Neural cell (in vitro differentiated cells): ENCODE measurements at regions not wholly inside any gene's neighbourhood (a gene's known extent, or its start where the extent isn't known, plus 50 kb on each side); places are given as distances from the start of the nearest gene placed in this dataset.

Experiments used
- H2AFZ ChIP-seq: fragments of 200-600, 300-800 bp; sonication (generic), shearing (Covaris generic); 2 replicates; pipeline ENCODE4 v1.6.0; 2014; ENCODE audit warnings: low read depth, mild to moderate bottlenecking, antibody characterized with exemption, low read length, moderate library complexity
- H3F3A ChIP-seq: fragments of 200-600 bp; shearing (Covaris generic); 2 replicates; pipeline ENCODE4 v1.6.1; 2016; ENCODE audit warnings: mild to moderate bottlenecking, moderate library complexity, mixed read lengths, antibody characterized with exemption, low read length; ENCODE audit not compliant: insufficient read depth, poor library complexity, severe bottlenecking
- H3K27ac ChIP-seq: fragments of 200-600, 300-800 bp; sonication (generic), shearing (Covaris generic); 2 replicates; pipeline ENCODE4 v1.5.1; 2014; ENCODE audit warnings: mild to moderate bottlenecking, low read length, moderate library complexity
- H3K27me3 ChIP-seq: fragments of 300-800, 200-600 bp; sonication (generic), shearing (Covaris generic); 2 replicates; pipeline ENCODE4 v1.6.0; 2014; ENCODE audit warnings: mild to moderate bottlenecking, low read depth, low read length, moderate library complexity; ENCODE audit not compliant: insufficient read depth
- H3K36me3 ChIP-seq: fragments of 300-800, 200-600 bp; sonication (generic), shearing (Covaris generic); 2 replicates; pipeline ENCODE4 v1.5.1; 2014; ENCODE audit warnings: mild to moderate bottlenecking, antibody characterized with exemption, low read length, moderate library complexity; ENCODE audit not compliant: insufficient read depth
- H3K4me2 ChIP-seq: fragments of 300-800, 200-600 bp; sonication (generic), shearing (Covaris generic); 2 replicates; pipeline ENCODE4 v1.6.0; 2014; ENCODE audit warnings: mild to moderate bottlenecking, low read length
- H3K4me3 ChIP-seq: fragments of 300-800, 200-600 bp; sonication (generic), shearing (Covaris generic); 2 replicates; pipeline ENCODE4 v1.5.1; 2014; ENCODE audit warnings: mild to moderate bottlenecking, low read length, moderate library complexity
- H3K79me2 ChIP-seq: fragments of 200-600 bp; shearing (Covaris generic); replicated peaks from 2 replicates; pipeline ENCODE4 v1.6.0; 2014; ENCODE audit warnings: mild to moderate bottlenecking, low read length, moderate library complexity; ENCODE audit not compliant: insufficient read depth
- H3K9ac ChIP-seq: fragments of 300-800, 200-600 bp; sonication (generic), shearing (Covaris generic); 2 replicates; pipeline ENCODE4 v1.6.1; 2016; ENCODE audit warnings: mild to moderate bottlenecking, low read length, mixed read lengths
- H3K9me2 ChIP-seq: fragments of 200-600 bp; shearing (Covaris generic); 2 replicates; pipeline ENCODE4 v1.6.1; 2016; ENCODE audit warnings: mild to moderate bottlenecking, low read length, mixed read lengths; ENCODE audit not compliant: insufficient read depth
- H3K9me3 ChIP-seq: fragments of 200-600, 300-800 bp; sonication (generic), shearing (Covaris generic); 2 replicates; pipeline ENCODE4 v1.6.1; 2016; ENCODE audit warnings: mild to moderate bottlenecking, mixed run types, low read length, moderate library complexity, mixed read lengths
- H4K20me1 ChIP-seq: fragments of 200-600 bp; shearing (Covaris generic); 2 replicates; pipeline ENCODE4 v1.6.1; 2016; ENCODE audit warnings: mild to moderate bottlenecking, mixed run types; ENCODE audit not compliant: insufficient read depth
- EP300 ChIP-seq: fragments of 450-650 bp; conservative IDR thresholded peaks from 2 replicates; pipeline ENCODE4 v1.6.1; 2014; ENCODE audit warnings: antibody characterized with exemption, mild to moderate bottlenecking, moderate library complexity; ENCODE audit not compliant: poor library complexity, severe bottlenecking
- EZH2 ChIP-seq: fragments of 200-600, 300-800 bp; shearing (Covaris generic), sonication (generic); IDR thresholded peaks from 2 replicates; pipeline ENCODE4 v1.6.1; 2014; ENCODE audit warnings: antibody characterized with exemption, low read length, borderline replicate concordance, mild to moderate bottlenecking; ENCODE audit not compliant: insufficient read depth, poor library complexity, severe bottlenecking
- MXI1 ChIP-seq: fragments of 450-650 bp; conservative IDR thresholded peaks from 2 replicates; pipeline ENCODE4 v1.6.1; 2014; ENCODE audit warnings: antibody characterized with exemption, mild to moderate bottlenecking; ENCODE audit not compliant: poor library complexity, severe bottlenecking
- POLR2AphosphoS5 ChIP-seq: IDR thresholded peaks from 2 replicates; pipeline ENCODE4 v1.6.1; 2012
- RAD21 ChIP-seq: fragments of 450-650 bp; conservative IDR thresholded peaks from 2 replicates; pipeline ENCODE4 v1.6.1; 2014; ENCODE audit warnings: antibody characterized with exemption, mild to moderate bottlenecking, moderate library complexity
- REST ChIP-seq: IDR thresholded peaks from 2 replicates; pipeline ENCODE4 v1.6.1; 2012; ENCODE audit warnings: borderline replicate concordance
- SMC3 ChIP-seq: fragments of 450-650 bp; conservative IDR thresholded peaks from 2 replicates; pipeline ENCODE4 v1.6.1; 2014; ENCODE audit warnings: antibody characterized with exemption, mild to moderate bottlenecking, moderate library complexity; ENCODE audit not compliant: poor library complexity
- TAF1 ChIP-seq: IDR thresholded peaks from 2 replicates; pipeline ENCODE4 v1.6.1; 2012; ENCODE audit warnings: low read depth
- TF ChIP-seq, protein P1 (sequence below): fragments of 450-650 bp; IDR thresholded peaks from 2 replicates; pipeline ENCODE4 v1.5.1; 2014; ENCODE audit warnings: antibody characterized with exemption, mild to moderate bottlenecking, moderate library complexity; ENCODE audit not compliant: poor library complexity, severe bottlenecking

DNA sequence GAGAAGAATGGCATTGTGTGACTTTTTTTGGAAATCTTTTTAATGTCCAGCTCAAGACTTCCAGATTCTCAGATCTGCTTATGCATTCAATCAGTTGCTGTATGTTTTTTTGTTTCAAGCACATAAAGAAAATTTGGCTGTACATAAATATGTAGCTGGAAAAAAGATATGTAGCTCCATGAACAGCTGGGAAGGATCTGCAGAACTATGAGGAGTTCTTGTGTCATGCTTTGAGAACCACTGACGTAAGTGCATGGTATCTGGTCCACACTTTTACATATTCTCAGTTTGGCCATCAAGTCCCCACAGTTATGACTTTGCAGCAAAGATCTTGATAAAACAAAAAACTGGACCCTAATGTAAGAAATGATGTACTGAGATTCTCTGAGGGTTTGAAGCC, 165.9 kb downstream of the KIT start:
- Histone ChIP-seq H2AFZ (no peak overlapping the region), H3K9ac (no peak overlapping the region), H3K27me3 (no peaks in the 10 kb centered on the region), H3K4me2 (no peak overlapping the region), H3K27ac (no peak overlapping the region), H3K36me3 (no peaks in the 10 kb centered on the region), H3F3A (no peaks in the 10 kb centered on the region), H3K4me3 (no peak overlapping the region), H3K79me2 (no peaks in the 10 kb centered on the region), H4K20me1 (no peaks in the 10 kb centered on the region), H3K9me3 (no peaks in the 10 kb centered on the region), H3K9me2 (no peaks in the 10 kb centered on the region)
- TF ChIP-seq, protein P1, sequence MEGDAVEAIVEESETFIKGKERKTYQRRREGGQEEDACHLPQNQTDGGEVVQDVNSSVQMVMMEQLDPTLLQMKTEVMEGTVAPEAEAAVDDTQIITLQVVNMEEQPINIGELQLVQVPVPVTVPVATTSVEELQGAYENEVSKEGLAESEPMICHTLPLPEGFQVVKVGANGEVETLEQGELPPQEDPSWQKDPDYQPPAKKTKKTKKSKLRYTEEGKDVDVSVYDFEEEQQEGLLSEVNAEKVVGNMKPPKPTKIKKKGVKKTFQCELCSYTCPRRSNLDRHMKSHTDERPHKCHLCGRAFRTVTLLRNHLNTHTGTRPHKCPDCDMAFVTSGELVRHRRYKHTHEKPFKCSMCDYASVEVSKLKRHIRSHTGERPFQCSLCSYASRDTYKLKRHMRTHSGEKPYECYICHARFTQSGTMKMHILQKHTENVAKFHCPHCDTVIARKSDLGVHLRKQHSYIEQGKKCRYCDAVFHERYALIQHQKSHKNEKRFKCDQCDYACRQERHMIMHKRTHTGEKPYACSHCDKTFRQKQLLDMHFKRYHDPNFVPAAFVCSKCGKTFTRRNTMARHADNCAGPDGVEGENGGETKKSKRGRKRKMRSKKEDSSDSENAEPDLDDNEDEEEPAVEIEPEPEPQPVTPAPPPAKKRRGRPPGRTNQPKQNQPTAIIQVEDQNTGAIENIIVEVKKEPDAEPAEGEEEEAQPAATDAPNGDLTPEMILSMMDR, result no peak
- TF ChIP-seq RAD21, result no peak
- TF ChIP-seq MXI1, result no peak
- TF ChIP-seq TAF1, result no peak
- no peak for TF ChIP-seq POLR2AphosphoS5
- no peak for TF ChIP-seq REST
- TF ChIP-seq EZH2, result no peak
- TF ChIP-seq EP300, result no peak
- TF ChIP-seq SMC3, result no peak

DNA sequence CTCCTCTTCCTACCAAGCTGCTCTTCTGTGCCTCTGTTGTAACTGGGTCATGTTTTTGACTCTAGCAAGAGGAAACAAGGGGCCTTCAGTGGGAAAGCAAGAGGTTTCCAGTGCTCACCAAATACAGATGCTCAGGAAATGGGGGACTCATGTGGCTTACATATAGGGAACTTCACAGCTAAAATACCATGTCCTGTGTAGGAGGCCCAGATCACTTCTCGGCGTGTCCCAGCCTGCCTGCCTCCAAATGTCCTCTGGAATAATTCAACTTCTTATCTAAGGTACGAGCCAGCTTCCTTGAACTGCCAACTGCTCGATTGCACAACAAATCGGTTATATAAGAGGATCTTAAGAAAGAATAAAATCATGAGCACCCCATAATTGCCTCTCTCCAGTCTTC, 161.3 kb downstream of the KIT start:
- Histone ChIP-seq H2AFZ (no peak overlapping the region), H3F3A (no peaks in the 10 kb centered on the region), H3K9ac (no peak overlapping the region), H3K36me3 (no peaks in the 10 kb centered on the region), H3K4me2 (no peak overlapping the region), H4K20me1 (no peaks in the 10 kb centered on the region), H3K4me3 (no peak overlapping the region), H3K9me3 (no peaks in the 10 kb centered on the region), H3K79me2 (no peaks in the 10 kb centered on the region), H3K27me3 (no peaks in the 10 kb centered on the region), H3K9me2 (no peaks in the 10 kb centered on the region), H3K27ac (no peak overlapping the region)
- TF ChIP-seq TAF1, result no peak
- no peak for TF ChIP-seq RAD21
- TF ChIP-seq EZH2, result no peak
- TF ChIP-seq, protein P1, result no peak
- no peak for TF ChIP-seq EP300
- no peak for TF ChIP-seq SMC3
- no peak for TF ChIP-seq MXI1
- TF ChIP-seq POLR2AphosphoS5, result no peak
- no peak for TF ChIP-seq REST
